Osteoblast (primary cell): ENCODE measurements at regions not wholly inside any gene's neighbourhood (a gene's known extent, or its start where the extent isn't known, plus 50 kb on each side); places are given as distances from the start of the nearest gene placed in this dataset.

Experiments
- DNase-seq: peaks from one replicate; pipeline ENCODE4 v3.0.0; 2011; ENCODE audit warnings: low spot score, mixed read lengths; ENCODE audit not compliant: insufficient read length; ENCODE audit errors: missing footprints
- H2AFZ ChIP-seq: 2 replicates; pipeline ENCODE4 v1.6.0; 2011; ENCODE audit warnings: mild to moderate bottlenecking, low read length
- H3K27ac ChIP-seq: 2 replicates; pipeline ENCODE4 v1.5.1; 2011; ENCODE audit warnings: mild to moderate bottlenecking, low read depth, low read length, moderate library complexity
- H3K27me3 ChIP-seq: 2 replicates; pipeline ENCODE4 v1.6.0; 2012; ENCODE audit warnings: mild to moderate bottlenecking, control low read depth, inconsistent platforms, low read length, moderate library complexity; ENCODE audit not compliant: insufficient read depth
- H3K36me3 ChIP-seq: 2 replicates; pipeline ENCODE4 v1.5.1; 2011; ENCODE audit warnings: mild to moderate bottlenecking, low read length, control low read depth, moderate library complexity; ENCODE audit not compliant: insufficient read depth
- H3K4me1 ChIP-seq: 2 replicates; pipeline ENCODE4 v1.5.1; 2011; ENCODE audit warnings: mild to moderate bottlenecking, low read length, control low read depth, moderate library complexity; ENCODE audit not compliant: insufficient read depth
- H3K4me2 ChIP-seq: 2 replicates; pipeline ENCODE4 v1.6.0; 2011; ENCODE audit warnings: mild to moderate bottlenecking, low read length; ENCODE audit not compliant: insufficient read depth
- H3K4me3 ChIP-seq: fragments of 200-600 bp; sonication (generic); 3 replicates; pipeline ENCODE4 v1.5.1; 2012; ENCODE audit warnings: mild to moderate bottlenecking, low read length, inconsistent platforms; ENCODE audit not compliant: insufficient read depth
- H3K79me2 ChIP-seq: 2 replicates; pipeline ENCODE4 v1.6.0; 2012; ENCODE audit warnings: mild to moderate bottlenecking, low read length, control low read depth, inconsistent platforms; ENCODE audit not compliant: insufficient read depth
- H3K9me3 ChIP-seq: 2 replicates; pipeline ENCODE4 v1.5.1; 2011; ENCODE audit warnings: low read depth, low read length, control low read depth
- H4K20me1 ChIP-seq: 2 replicates; pipeline ENCODE4 v1.6.0; 2012; ENCODE audit warnings: mild to moderate bottlenecking, low read length, control low read depth; ENCODE audit not compliant: insufficient read depth
- CTCF ChIP-seq: IDR thresholded peaks from 2 replicates; pipeline ENCODE4 v1.5.1; 2011; ENCODE audit warnings: mild to moderate bottlenecking, low read depth, low read length, moderate library complexity; ENCODE audit errors: extremely low read depth

DNA sequence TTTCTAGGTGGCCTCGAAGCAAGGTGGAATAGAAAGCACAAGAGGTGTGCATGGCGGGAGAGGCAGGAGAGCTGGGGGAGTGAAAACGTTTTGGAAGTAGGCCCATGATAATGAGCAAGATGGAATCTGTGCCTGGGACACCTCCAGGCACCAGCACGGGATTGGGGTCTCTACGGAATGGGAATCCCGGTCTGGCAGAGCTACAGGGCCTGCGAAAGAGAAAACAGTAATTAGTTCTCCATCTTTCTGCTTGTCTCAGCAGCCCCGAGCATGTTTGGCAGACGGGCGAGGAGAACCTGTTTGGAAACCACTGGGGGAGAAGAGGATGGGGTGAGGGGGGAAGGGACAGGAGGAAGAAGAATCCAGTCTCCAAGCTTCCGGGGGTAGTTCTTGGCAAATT lies 258.7 kb downstream of the SOX9 start:
- Histone ChIP-seq H3K27ac (no peak overlapping the region), H3K9me3 (no peaks in the 10 kb centered on the region), H4K20me1 (no peaks in the 10 kb centered on the region), H3K4me1 (peaks cover 5% of the 10 kb centered on the region), H3K4me2 (no peak overlapping the region), H2AFZ (no peak overlapping the region), H3K36me3 (no peaks in the 10 kb centered on the region), H3K79me2 (no peaks in the 10 kb centered on the region), H3K27me3 (no peaks in the 10 kb centered on the region), H3K4me3 (no peak overlapping the region)
- TF ChIP-seq CTCF, result no peak
- DNase-seq, result peak; percentile 18

- H4K20me1 ChIP-seq, result no peaks in the 10 kb centered on the region
- H3K4me3 ChIP-seq, result no peak overlapping the region
- TF ChIP-seq CTCF, result no peak
- H3K9me3 ChIP-seq, result no peaks in the 10 kb centered on the region
- H3K27ac ChIP-seq, result no peak overlapping the region
- H3K79me2 ChIP-seq, result no peaks in the 10 kb centered on the region
- peaks cover 5% of the 10 kb centered on the region for H3K4me1 ChIP-seq
- DNase-seq, result peak; percentile 18
- no peaks in the 10 kb centered on the region for H3K27me3 ChIP-seq
- H3K4me2 ChIP-seq, result no peak overlapping the region
- no peak overlapping the region for H2AFZ ChIP-seq
- no peaks in the 10 kb centered on the region for H3K36me3 ChIP-seq
Observed at GRCh38 chr17:72380120-72380519, 259.3 kb downstream of the SOX9 start.

DNA sequence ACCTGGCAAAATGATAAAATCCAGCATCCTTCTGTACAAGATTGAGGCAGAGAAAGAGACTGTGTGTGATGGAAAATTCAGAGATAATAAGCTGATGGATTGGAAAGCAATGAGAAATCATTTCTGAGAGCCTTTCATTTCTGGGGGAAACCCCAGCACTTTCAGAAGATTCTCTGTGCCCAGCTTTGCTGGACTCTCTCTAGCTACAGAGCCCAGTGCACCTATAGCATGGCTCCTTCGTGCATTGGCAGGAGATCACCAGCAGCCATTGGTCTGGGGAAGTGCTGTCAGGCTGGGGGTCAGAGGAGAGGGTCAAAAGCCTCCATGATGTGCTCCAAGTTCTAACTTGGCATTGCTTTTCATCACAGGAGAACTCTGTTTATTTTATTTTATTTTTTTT lies 259.9 kb downstream of the SOX9 start:
- peak; percentile 14 for DNase-seq
- Histone ChIP-seq H4K20me1 (no peaks in the 10 kb centered on the region), H3K27me3 (no peaks in the 10 kb centered on the region), H3K4me1 (peaks cover 6% of the 10 kb centered on the region), H3K36me3 (no peaks in the 10 kb centered on the region), H3K4me3 (no peak overlapping the region), H3K27ac (no peak overlapping the region), H3K9me3 (no peaks in the 10 kb centered on the region), H2AFZ (no peak overlapping the region), H3K4me2 (no peak overlapping the region), H3K79me2 (no peaks in the 10 kb centered on the region)
- TF ChIP-seq CTCF, result no peak

DNA sequence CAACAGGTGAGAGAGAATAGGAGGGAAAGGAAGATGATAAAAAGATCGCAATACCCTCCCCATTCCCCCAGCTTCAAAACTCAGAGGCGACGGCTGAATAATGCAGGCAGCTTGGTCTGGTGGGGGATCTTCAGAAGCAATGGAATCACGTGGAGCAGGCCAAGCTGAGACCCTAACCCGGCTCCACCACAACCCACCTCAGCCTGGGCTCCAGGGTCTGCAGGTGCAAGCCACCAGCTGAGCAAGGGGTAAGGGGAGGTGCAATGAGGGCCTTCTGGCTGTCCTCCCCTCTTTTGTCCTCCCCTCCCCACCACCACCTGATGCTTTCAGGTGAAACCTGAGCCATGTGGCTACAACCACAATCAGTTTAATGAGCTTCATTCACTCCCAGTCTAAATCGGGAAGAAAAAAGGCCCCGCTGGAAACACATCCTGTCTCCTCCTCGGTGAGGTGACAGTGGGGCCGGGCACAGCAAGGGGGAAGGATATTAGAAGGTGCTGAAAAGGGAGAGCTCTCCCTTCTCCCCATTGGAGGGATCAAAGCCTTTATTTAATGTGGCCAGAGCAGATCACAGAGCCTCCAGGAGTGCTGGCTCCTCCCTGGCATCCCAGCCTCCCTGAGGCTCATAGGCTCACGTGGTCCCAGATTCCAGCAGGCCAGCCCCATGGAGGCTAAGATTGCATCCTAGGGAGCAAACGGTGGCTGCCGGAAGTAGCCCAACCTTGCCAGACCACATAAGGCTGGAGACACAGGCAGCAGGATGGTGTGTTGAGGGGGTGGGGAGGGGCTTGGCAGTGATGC lies 261.0 kb downstream of the SOX9 start:
- Histone ChIP-seq H2AFZ (no peak overlapping the region), H3K4me3 (no peak overlapping the region), H4K20me1 (no peaks in the 10 kb centered on the region), H3K27ac (no peak overlapping the region), H3K79me2 (no peaks in the 10 kb centered on the region), H3K9me3 (no peaks in the 10 kb centered on the region), H3K27me3 (no peaks in the 10 kb centered on the region), H3K36me3 (no peaks in the 10 kb centered on the region), H3K4me1 (peaks cover 15% of the 10 kb centered on the region), H3K4me2 (no peak overlapping the region)
- TF ChIP-seq CTCF, result no peak
- peak; percentile 77 for DNase-seq
